CD4-positive, alpha-beta T cell treated with Interleukin-6 at 100 ng/mL for 8 hours (primary cell): ENCODE measurements at regions not wholly inside any gene's neighbourhood (a gene's known extent, or its start where the extent isn't known, plus 50 kb on each side); places are given as distances from the start of the nearest gene placed in this dataset.
"Not testable (repeated sequence)": the region's sequence is repeated elsewhere in the genome, so short reads cannot be mapped to it uniquely, and the experiment has no call there.

Source experiments
- DNase-seq: peaks from one replicate; pipeline ENCODE4 v3.0.0-alpha.2; 2020; ENCODE audit warnings: mixed read lengths, low spot score

- DNase-seq = no peak
These were observed 124.2 kb downstream of the GALR1 start for GRCh38 chr18:77373730-77374445.

- DNase-seq = no peak
These were observed 124.8 kb downstream of the GALR1 start for GRCh38 chr18:77374446-77374805.

- DNase-seq = no peak
These were observed 126.5 kb downstream of the GALR1 start for GRCh38 chr18:77376043-77376732.

- no peak for DNase-seq
These were observed 127.1 kb downstream of the GALR1 start for GRCh38 chr18:77376733-77377094.

- DNase-seq = no peak
These were observed 128.2 kb downstream of the GALR1 start for GRCh38 chr18:77377813-77378212.

- DNase-seq = no peak
These were observed 130.4 kb downstream of the GALR1 start for GRCh38 chr18:77379976-77380509.

- DNase-seq = no peak
These were observed 131.0 kb downstream of the GALR1 start for GRCh38 chr18:77380695-77381094.

- DNase-seq = no peak
These were observed 142.7 kb downstream of the GALR1 start for GRCh38 chr18:77392321-77392720.

- no peak for DNase-seq
These were observed 143.9 kb downstream of the GALR1 start for GRCh38 chr18:77393519-77393918.

- no peak for DNase-seq
These were observed 146.3 kb downstream of the GALR1 start for GRCh38 chr18:77395953-77396352.

GRCh38 chr18:77397056-77397455 is 147.4 kb downstream of the GALR1 start:
- no peak for DNase-seq

GRCh38 chr18:77397617-77398016 is 148.0 kb downstream of the GALR1 start:
- no peak for DNase-seq

GRCh38 chr18:77400561-77400960 is 150.9 kb downstream of the GALR1 start:
- DNase-seq = no peak

- no peak for DNase-seq
These were observed 151.5 kb downstream of the GALR1 start for GRCh38 chr18:77401173-77401572.

- no peak for DNase-seq
These were observed 154.4 kb downstream of the GALR1 start for GRCh38 chr18:77403969-77404535.

GRCh38 chr18:77405096-77405495 is 155.4 kb downstream of the GALR1 start:
- DNase-seq = no peak

GRCh38 chr18:77407733-77408132 is 158.1 kb downstream of the GALR1 start:
- DNase-seq = no peak

- DNase-seq = not testable (repeated sequence)
These were observed 171.9 kb downstream of the GALR1 start for GRCh38 chr18:77421546-77421945.

GRCh38 chr18:77422974-77423867 is 173.6 kb downstream of the GALR1 start:
- DNase-seq = no peak

GRCh38 chr18:77433076-77433475 is 183.4 kb downstream of the GALR1 start:
- no peak for DNase-seq

GRCh38 chr18:77439888-77440287 is 190.2 kb downstream of the GALR1 start:
- DNase-seq = no peak

- no peak for DNase-seq
These were observed 192.7 kb downstream of the GALR1 start for GRCh38 chr18:77442393-77442792.
